ENCODE measurements at regions not wholly inside any gene's neighbourhood (a gene's known extent, or its start where the extent isn't known, plus 50 kb on each side); places are given as distances from the start of the nearest gene placed in this dataset.

DNA sequence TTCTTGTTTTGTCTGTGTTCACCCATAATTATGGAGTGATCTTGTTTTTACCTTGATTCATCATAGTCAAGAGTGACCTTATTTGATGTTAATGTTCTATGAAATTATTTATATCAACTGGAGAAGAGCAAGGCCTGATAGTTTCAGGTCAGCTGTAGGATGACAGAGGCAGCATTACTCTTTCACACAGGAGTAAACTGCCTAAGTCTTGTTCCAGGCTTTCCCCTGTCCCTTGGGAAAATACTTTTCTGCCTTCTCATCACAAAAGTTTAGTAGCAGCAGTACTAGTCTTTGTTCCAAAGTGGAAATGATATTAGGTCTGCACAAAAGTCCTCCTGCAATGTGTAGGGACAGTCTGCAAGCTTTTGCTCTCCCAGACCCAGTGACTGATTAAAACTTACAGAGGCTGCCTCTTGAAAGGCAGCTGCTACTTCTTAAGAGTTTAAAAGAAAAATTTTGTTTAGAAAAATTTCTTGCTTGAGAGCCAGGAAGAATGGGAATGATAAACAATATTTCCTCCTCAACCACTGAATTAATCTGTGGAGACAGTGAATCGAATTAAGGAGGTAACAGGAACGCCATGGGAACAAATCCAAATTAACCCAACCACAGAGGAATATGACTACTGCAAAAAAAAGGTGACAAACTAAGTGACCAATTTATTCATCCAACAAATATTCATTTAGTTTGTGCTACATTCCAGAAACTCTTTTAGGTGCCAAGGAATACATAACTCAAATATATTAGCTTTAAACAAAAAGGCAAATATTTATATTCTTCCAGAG lies 991.4 kb upstream of the PABPC4L start:
- TF ChIP-seq, protein P1, sequence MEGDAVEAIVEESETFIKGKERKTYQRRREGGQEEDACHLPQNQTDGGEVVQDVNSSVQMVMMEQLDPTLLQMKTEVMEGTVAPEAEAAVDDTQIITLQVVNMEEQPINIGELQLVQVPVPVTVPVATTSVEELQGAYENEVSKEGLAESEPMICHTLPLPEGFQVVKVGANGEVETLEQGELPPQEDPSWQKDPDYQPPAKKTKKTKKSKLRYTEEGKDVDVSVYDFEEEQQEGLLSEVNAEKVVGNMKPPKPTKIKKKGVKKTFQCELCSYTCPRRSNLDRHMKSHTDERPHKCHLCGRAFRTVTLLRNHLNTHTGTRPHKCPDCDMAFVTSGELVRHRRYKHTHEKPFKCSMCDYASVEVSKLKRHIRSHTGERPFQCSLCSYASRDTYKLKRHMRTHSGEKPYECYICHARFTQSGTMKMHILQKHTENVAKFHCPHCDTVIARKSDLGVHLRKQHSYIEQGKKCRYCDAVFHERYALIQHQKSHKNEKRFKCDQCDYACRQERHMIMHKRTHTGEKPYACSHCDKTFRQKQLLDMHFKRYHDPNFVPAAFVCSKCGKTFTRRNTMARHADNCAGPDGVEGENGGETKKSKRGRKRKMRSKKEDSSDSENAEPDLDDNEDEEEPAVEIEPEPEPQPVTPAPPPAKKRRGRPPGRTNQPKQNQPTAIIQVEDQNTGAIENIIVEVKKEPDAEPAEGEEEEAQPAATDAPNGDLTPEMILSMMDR (IDR thresholded peaks at IDR 0.05; ENCODE audit: control insufficient read depth, extremely low read depth, insufficient read depth), result no peak
- H3K4me3 ChIP-seq (ENCODE audit: low read depth, low read length), result no peak overlapping the region
- DNase-seq (ENCODE audit: low read depth), result no peak

DNA sequence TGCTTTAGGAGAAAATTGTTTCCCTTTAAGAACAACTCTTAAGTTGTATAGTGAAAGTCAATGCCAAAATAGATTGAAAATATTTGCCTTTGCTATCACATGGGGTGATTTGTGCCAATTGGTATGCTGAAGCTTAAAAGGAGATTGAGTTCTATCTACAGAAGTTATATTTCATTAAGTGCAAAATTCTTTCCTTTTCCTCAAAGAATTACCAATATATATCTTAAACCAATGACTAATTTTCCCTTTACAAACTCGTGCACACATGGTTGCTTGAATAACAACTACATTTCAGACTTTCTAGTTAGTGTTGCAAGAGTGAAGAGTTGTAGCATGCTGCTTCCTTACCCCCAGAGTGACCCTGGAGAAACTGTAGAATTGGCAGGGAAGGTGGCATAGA lies 990.0 kb upstream of the PABPC4L start:
- DNase-seq (ENCODE audit: low read depth), result no peak
- no peak overlapping the region for H3K4me3 ChIP-seq (ENCODE audit: low read depth, low read length)
- TF ChIP-seq, protein P1 (IDR thresholded peaks at IDR 0.05; ENCODE audit: control insufficient read depth, extremely low read depth, insufficient read depth), result no peak

DNA sequence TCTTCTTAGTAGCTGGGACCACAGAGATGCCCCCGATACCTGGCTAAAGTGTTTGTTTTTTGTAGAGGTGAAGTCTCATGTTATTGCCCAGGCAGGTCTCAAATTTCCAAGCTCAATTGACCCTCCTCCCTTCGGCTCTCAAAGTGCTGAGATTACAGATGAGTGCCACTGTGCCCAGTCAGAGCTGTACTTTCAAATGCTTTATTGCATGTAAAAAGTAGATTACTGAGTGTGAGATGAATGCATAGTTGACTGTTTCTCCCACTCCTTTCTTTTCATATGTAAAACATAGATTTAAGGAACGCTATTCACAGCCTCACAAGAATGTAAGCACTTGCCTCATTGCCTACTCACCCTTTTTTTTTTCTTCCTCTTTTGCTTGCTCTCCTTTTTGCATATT lies 984.4 kb upstream of the PABPC4L start:
- H3K4me3 ChIP-seq (ENCODE audit: low read depth, low read length), result no peak overlapping the region
- DNase-seq (ENCODE audit: low read depth), result no peak
- TF ChIP-seq, protein P1 (IDR thresholded peaks at IDR 0.05; ENCODE audit: control insufficient read depth, extremely low read depth, insufficient read depth), result no peak

DNA sequence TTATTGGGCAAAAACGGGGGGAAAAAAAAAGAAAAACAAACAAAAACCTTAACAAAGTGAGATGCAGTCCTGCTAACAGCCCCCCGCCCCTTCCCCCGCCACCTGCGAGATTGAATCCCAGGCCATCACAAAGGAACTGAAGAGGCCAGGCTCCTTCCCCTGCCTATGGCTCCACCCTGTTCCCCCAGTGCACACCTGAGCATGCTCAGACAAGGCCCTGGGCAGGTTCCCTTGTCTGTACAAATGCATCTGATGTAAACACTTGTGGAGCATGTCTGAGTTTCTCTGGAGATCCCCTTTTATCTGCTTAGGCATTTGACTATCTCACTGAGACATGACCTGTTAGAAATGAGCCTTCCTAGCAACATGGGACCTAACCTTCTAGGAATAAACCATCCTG lies 983.7 kb upstream of the PABPC4L start:
- no peak overlapping the region for H3K4me3 ChIP-seq (ENCODE audit: low read depth, low read length)
- TF ChIP-seq, protein P1 (IDR thresholded peaks at IDR 0.05; ENCODE audit: control insufficient read depth, extremely low read depth, insufficient read depth), result no peak
- DNase-seq (ENCODE audit: low read depth), result no peak

DNA sequence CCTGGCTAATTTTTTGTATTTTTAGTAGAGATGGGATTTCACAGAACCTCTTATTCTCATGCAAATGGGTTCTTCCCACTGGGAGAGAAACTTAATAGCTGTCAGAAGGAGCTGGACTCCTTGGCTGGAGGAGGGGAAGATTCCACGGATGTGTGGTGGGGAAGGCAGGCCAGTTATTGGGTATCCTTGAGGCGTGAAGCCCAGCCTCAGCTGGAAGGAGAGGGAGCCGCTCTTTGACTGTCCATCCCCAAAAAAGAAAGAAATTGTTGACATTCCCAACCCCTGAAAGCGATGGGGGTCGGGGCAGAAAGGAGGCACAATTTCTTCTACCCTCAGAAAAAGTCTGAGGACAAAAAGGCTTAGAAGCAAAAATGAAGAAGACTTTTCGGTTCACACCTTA lies 983.1 kb upstream of the PABPC4L start:
- TF ChIP-seq, protein P1 (IDR thresholded peaks at IDR 0.05; ENCODE audit: control insufficient read depth, extremely low read depth, insufficient read depth), result no peak
- no peak for DNase-seq (ENCODE audit: low read depth)
- no peak overlapping the region for H3K4me3 ChIP-seq (ENCODE audit: low read depth, low read length)

DNA sequence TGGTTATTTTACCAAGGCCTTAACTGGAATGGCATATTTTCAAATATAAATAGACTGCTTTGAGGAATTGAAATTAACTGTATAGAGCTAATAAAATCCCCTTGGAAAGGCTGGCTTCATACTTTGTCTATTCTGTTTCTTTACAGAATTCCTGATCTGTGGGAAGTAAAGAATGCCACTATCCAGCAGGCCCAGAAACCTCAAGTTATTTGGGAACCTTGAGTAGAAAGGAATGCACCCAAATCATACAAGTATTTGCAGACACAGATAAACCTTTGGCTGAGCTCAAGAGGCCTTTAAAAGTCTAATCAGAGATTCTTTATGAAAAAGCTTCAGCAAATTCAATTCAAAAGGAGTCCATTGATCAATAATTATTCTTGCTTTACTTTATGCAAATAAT lies 975.7 kb upstream of the PABPC4L start:
- TF ChIP-seq, protein P1 (IDR thresholded peaks at IDR 0.05; ENCODE audit: control insufficient read depth, extremely low read depth, insufficient read depth), result no peak
- DNase-seq (ENCODE audit: low read depth), result no peak
- no peak overlapping the region for H3K4me3 ChIP-seq (ENCODE audit: low read depth, low read length)

DNA sequence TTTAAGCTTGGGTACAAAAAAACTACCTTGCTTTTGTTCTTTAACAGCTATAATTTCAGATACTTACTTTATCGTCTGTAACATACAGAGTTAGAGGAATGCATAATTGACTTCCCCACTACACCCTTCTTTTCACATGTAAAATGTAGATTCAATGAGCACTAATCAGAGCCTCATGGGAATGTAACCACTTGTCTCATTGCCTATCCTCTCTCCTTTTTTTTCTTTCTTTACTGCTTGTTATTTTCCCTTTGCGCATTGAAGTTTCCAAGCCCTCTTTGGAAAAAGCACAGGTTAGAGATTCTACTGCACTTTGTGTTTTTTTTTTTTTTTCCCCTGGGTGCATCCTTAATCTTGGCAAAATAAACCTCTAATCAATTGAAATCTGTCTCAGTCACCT lies 965.1 kb upstream of the PABPC4L start:
- TF ChIP-seq, protein P1 (IDR thresholded peaks at IDR 0.05; ENCODE audit: control insufficient read depth, extremely low read depth, insufficient read depth), result no peak
- no peak for DNase-seq (ENCODE audit: low read depth)
- no peak overlapping the region for H3K4me3 ChIP-seq (ENCODE audit: low read depth, low read length)

All from LNCaP clone FGC (cell line).